ENCODE measurements at regions not wholly inside any gene's neighbourhood (a gene's known extent, or its start where the extent isn't known, plus 50 kb on each side); places are given as distances from the start of the nearest gene placed in this dataset.

GRCh38 chrX:39613997-39614679 is 483.6 kb downstream of the BCOR start:
- no peaks in the 10 kb centered on the region for H3K27me3 ChIP-seq (replicated peaks; ENCODE audit: insufficient read depth)

GRCh38 chrX:39614680-39614998 is 483.1 kb downstream of the BCOR start:
- no peak overlapping the region for H3K4me3 ChIP-seq
- DNase-seq (ENCODE audit: low spot score) (no peak), ATAC-seq (ENCODE audit: insufficient number of reproducible peaks, low FRiP score, low read depth) (no peak)
- TF ChIP-seq, protein P1, sequence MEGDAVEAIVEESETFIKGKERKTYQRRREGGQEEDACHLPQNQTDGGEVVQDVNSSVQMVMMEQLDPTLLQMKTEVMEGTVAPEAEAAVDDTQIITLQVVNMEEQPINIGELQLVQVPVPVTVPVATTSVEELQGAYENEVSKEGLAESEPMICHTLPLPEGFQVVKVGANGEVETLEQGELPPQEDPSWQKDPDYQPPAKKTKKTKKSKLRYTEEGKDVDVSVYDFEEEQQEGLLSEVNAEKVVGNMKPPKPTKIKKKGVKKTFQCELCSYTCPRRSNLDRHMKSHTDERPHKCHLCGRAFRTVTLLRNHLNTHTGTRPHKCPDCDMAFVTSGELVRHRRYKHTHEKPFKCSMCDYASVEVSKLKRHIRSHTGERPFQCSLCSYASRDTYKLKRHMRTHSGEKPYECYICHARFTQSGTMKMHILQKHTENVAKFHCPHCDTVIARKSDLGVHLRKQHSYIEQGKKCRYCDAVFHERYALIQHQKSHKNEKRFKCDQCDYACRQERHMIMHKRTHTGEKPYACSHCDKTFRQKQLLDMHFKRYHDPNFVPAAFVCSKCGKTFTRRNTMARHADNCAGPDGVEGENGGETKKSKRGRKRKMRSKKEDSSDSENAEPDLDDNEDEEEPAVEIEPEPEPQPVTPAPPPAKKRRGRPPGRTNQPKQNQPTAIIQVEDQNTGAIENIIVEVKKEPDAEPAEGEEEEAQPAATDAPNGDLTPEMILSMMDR (IDR thresholded peaks at IDR 0.05), result no peak
- peaks cover 3 to 8% of the 10 kb centered on the region in 2 donors for H3K4me1 ChIP-seq (ENCODE audit: control insufficient read depth in 1 of 2, low read depth in 2 of 2)
- no peaks in the 10 kb centered on the region for H3K27me3 ChIP-seq (replicated peaks; ENCODE audit: insufficient read depth)
- no peak overlapping the region for H3K27ac ChIP-seq
- H3K9me3 ChIP-seq, result no peaks in the 10 kb centered on the region
- no peaks in the 10 kb centered on the region for H3K36me3 ChIP-seq

More at GRCh38 chrX:39613997-39614679, 483.6 kb downstream of the BCOR start:
- no peaks in the 10 kb centered on the region for H3K36me3 ChIP-seq
- no peak for ATAC-seq (ENCODE audit: insufficient number of reproducible peaks, low FRiP score, low read depth)
- DNase-seq (ENCODE audit: low spot score), result no peak
- TF ChIP-seq, protein P1 (IDR thresholded peaks at IDR 0.05), result no peak
- peak overlapping the region; percentile 64 for H3K4me3 ChIP-seq
- H3K27ac ChIP-seq, result no peak overlapping the region
- peaks cover 3 to 8% of the 10 kb centered on the region in 2 donors for H3K4me1 ChIP-seq (ENCODE audit: control insufficient read depth in 1 of 2, low read depth in 2 of 2)
- H3K9me3 ChIP-seq, result no peaks in the 10 kb centered on the region

GRCh38 chrX:39616098-39616729 is 481.5 kb downstream of the BCOR start:
- H3K27ac ChIP-seq, result no peak overlapping the region
- no peaks in the 10 kb centered on the region for H3K9me3 ChIP-seq
- H3K36me3 ChIP-seq, result no peaks in the 10 kb centered on the region
- H3K4me1 ChIP-seq (ENCODE audit: control insufficient read depth in 1 of 2, low read depth in 2 of 2), result peaks cover 3 to 8% of the 10 kb centered on the region in 2 donors
- DNase-seq (ENCODE audit: low spot score), result no peak
- no peak for ATAC-seq (ENCODE audit: insufficient number of reproducible peaks, low FRiP score, low read depth)
- TF ChIP-seq, protein P1 (IDR thresholded peaks at IDR 0.05), result no peak
- H3K27me3 ChIP-seq (replicated peaks; ENCODE audit: insufficient read depth), result no peaks in the 10 kb centered on the region
- H3K4me3 ChIP-seq, result no peak overlapping the region

DNA sequence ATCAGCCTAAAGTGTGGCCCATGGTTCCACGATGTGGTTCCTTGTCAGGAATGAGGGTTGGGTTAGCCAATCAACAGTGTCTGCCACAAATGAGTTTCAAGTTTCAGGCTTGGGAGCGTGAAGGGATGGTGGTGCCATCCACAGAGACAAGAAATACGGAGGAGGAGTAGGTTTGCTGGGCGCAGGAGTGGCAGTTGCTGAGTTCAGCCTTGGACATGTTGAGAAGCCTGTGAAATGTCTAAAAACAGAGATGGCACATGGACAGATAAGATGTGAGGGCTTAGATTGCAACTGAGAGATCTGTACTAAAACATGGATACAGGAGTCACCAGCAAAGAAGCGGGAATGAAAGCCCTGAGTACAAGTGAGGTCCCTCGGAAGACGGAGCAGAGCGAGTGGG is 481.0 kb downstream of the BCOR start:
- no peaks in the 10 kb centered on the region for H3K27me3 ChIP-seq (replicated peaks; ENCODE audit: insufficient read depth)
- ATAC-seq (ENCODE audit: insufficient number of reproducible peaks, low FRiP score, low read depth) (no peak), DNase-seq (ENCODE audit: low spot score) (no peak)
- H3K27ac ChIP-seq, result no peak overlapping the region
- TF ChIP-seq, protein P1 (IDR thresholded peaks at IDR 0.05), result no peak
- H3K4me3 ChIP-seq, result no peak overlapping the region
- peaks cover 3 to 8% of the 10 kb centered on the region in 2 donors for H3K4me1 ChIP-seq (ENCODE audit: control insufficient read depth in 1 of 2, low read depth in 2 of 2)
- H3K9me3 ChIP-seq, result no peaks in the 10 kb centered on the region
- no peaks in the 10 kb centered on the region for H3K36me3 ChIP-seq

DNA sequence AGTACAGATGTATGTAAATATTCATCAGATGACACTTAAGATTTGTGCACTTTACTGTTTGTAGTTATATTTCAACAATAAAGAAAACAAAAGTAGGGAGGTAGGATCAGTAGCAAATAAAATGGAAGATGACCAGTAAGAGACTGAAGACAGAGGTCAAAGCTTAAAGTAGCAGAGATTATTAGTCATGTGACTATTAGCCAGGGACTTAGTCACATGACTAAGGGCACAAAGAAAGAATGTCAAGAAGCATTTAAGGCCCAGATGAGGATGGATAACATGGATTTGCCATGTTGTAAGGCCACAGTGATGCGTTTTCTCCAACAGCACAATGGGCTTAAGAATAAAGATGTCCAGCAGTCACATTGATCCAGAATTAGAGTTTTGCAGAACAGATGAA is 479.6 kb downstream of the BCOR start:
- no peak overlapping the region for H3K27ac ChIP-seq
- TF ChIP-seq, protein P1 (IDR thresholded peaks at IDR 0.05), result no peak
- no peaks in the 10 kb centered on the region for H3K27me3 ChIP-seq (replicated peaks; ENCODE audit: insufficient read depth)
- no peak for ATAC-seq (ENCODE audit: insufficient number of reproducible peaks, low FRiP score, low read depth)
- H3K4me1 ChIP-seq (ENCODE audit: control insufficient read depth in 1 of 2, low read depth in 2 of 2), result peaks cover 3 to 8% of the 10 kb centered on the region in 2 donors
- no peak overlapping the region for H3K4me3 ChIP-seq
- DNase-seq (ENCODE audit: low spot score), result no peak
- H3K36me3 ChIP-seq, result no peaks in the 10 kb centered on the region
- no peaks in the 10 kb centered on the region for H3K9me3 ChIP-seq
